ENCODE measurements at regions not wholly inside any gene's neighbourhood (a gene's known extent, or its start where the extent isn't known, plus 50 kb on each side); places are given as distances from the start of the nearest gene placed in this dataset.
A peak's percentile ranks its signal among the peaks of the same experiment; 100 is the strongest.

- Histone ChIP-seq H3K9me3 (ENCODE audit: control insufficient read depth in 4 of 4, insufficient read depth in 3 of 4, low read length in 3 of 4) (no peaks in the 10 kb centered on the region), H3K27ac (ENCODE audit: low read depth in 1 of 2, low read length in 1 of 2) (no peak overlapping the region), H3K4me1 (ENCODE audit: control insufficient read depth in 5 of 5, insufficient read depth in 5 of 5, low read length in 5 of 5) (peaks cover 0 to 40% (median 0%) of the 10 kb centered on the region in 5 donors), H3K36me3 (ENCODE audit: control insufficient read depth in 4 of 4, insufficient read depth in 4 of 4, low read length in 4 of 4) (no peaks in the 10 kb centered on the region), H3K4me3 (no peak overlapping the region), H3K9ac (ENCODE audit: insufficient read depth in 1 of 2, low read length in 2 of 2) (no peak overlapping the region), H3K27me3 (ENCODE audit: control insufficient read depth in 3 of 3, insufficient read depth in 3 of 3, low read length in 2 of 3) (peaks cover 0 to 19% (median 0%) of the 10 kb centered on the region in 3 donors)
- WGBS, 2 donors, result 85 to 94% methylated on average over 24 of the region's 24 CpGs
- ATAC-seq (ENCODE audit: insufficient read depth, low FRiP score) (no peak), DNase-seq (peak in 1 of 3 donors; percentile 26)
- TF ChIP-seq CTCF (IDR thresholded peaks at IDR 0.05; ENCODE audit: control extremely low read depth, extremely low read depth), result no peak
Observed at GRCh38 chr6:170232186-170233002, 58.5 kb downstream of the DLL1 start.

- H3K36me3 ChIP-seq (ENCODE audit: control insufficient read depth in 4 of 4, insufficient read depth in 4 of 4, low read length in 4 of 4), result no peaks in the 10 kb centered on the region
- WGBS, 2 donors, result 77 to 85% methylated on average over 22 of the region's 22 CpGs
- no peak overlapping the region for H3K4me3 ChIP-seq
- H3K27me3 ChIP-seq (ENCODE audit: control insufficient read depth in 3 of 3, insufficient read depth in 3 of 3, low read length in 2 of 3), result peaks cover 0 to 18% (median 0%) of the 10 kb centered on the region in 3 donors
- peak; percentile 50 to 66 (median 57) for DNase-seq
- no peak for TF ChIP-seq CTCF (IDR thresholded peaks at IDR 0.05; ENCODE audit: control extremely low read depth, extremely low read depth)
- H3K9ac ChIP-seq (ENCODE audit: insufficient read depth in 1 of 2, low read length in 2 of 2), result no peak overlapping the region
- H3K9me3 ChIP-seq (ENCODE audit: control insufficient read depth in 4 of 4, insufficient read depth in 3 of 4, low read length in 3 of 4), result no peaks in the 10 kb centered on the region
- no peak overlapping the region for H3K27ac ChIP-seq (ENCODE audit: low read depth in 1 of 2, low read length in 1 of 2)
- ATAC-seq (ENCODE audit: insufficient read depth, low FRiP score), result no peak
- peaks cover 0 to 41% (median 0%) of the 10 kb centered on the region in 5 donors for H3K4me1 ChIP-seq (ENCODE audit: control insufficient read depth in 5 of 5, insufficient read depth in 5 of 5, low read length in 5 of 5)
Observed at GRCh38 chr6:170231293-170232185, 59.3 kb downstream of the DLL1 start.

- DNase-seq (peak in 1 of 3 donors; percentile 33), ATAC-seq (ENCODE audit: insufficient read depth, low FRiP score) (no peak)
- Histone ChIP-seq H3K27ac (ENCODE audit: low read depth in 1 of 2, low read length in 1 of 2) (no peak overlapping the region), H3K4me3 (no peak overlapping the region), H3K9me3 (ENCODE audit: control insufficient read depth in 4 of 4, insufficient read depth in 3 of 4, low read length in 3 of 4) (no peaks in the 10 kb centered on the region), H3K27me3 (ENCODE audit: control insufficient read depth in 3 of 3, insufficient read depth in 3 of 3, low read length in 2 of 3) (peaks cover 0 to 12% (median 0%) of the 10 kb centered on the region in 3 donors), H3K4me1 (ENCODE audit: control insufficient read depth in 5 of 5, insufficient read depth in 5 of 5, low read length in 5 of 5) (peaks cover 0 to 49% (median 0%) of the 10 kb centered on the region in 5 donors), H3K9ac (ENCODE audit: insufficient read depth in 1 of 2, low read length in 2 of 2) (no peak overlapping the region), H3K36me3 (ENCODE audit: control insufficient read depth in 4 of 4, insufficient read depth in 4 of 4, low read length in 4 of 4) (no peaks in the 10 kb centered on the region)
- WGBS, 2 donors, result 84 to 87% methylated on average over 19 of the region's 19 CpGs
- TF ChIP-seq CTCF (IDR thresholded peaks at IDR 0.05; ENCODE audit: control extremely low read depth, extremely low read depth), result no peak
Observed at GRCh38 chr6:170230520-170231292, 60.2 kb downstream of the DLL1 start.

All from lung (tissue), 11 donors.